ENCODE measurements at regions not wholly inside any gene's neighbourhood (a gene's known extent, or its start where the extent isn't known, plus 50 kb on each side); places are given as distances from the start of the nearest gene placed in this dataset.
A peak's percentile ranks its signal among the peaks of the same experiment; 100 is the strongest.

GRCh38 chr9:27784847-27785713 lies 211.8 kb upstream of the C9orf72 start:
- ChIA-PET CTCF (no interaction called here), POLR2A (no interaction called here)
- Histone ChIP-seq H3K9me3 (ENCODE audit: control extremely low read depth in 1 of 5, control insufficient read depth in 4 of 5, insufficient read depth in 2 of 5, low read depth in 1 of 5, low read length in 4 of 5) (peaks cover 0 to 3% (median 0%) of the 10 kb centered on the region in 5 experiments), H3K4me3 (ENCODE audit: control insufficient read depth in 1 of 7, extremely low read depth in 1 of 7, insufficient read depth in 4 of 7, low read depth in 2 of 7, low read length in 6 of 7) (no peak overlapping the region), H3K36me3 (ENCODE audit: control insufficient read depth in 4 of 4, insufficient read depth in 4 of 4, low read length in 3 of 4) (no peaks in the 10 kb centered on the region), H3K27me3 (replicated peaks in 2 of 5; ENCODE audit: control insufficient read depth in 4 of 5, insufficient read depth in 5 of 5, low read length in 4 of 5) (no peaks in the 10 kb centered on the region), H3K4me1 (ENCODE audit: control extremely low read depth in 1 of 4, control insufficient read depth in 4 of 4, insufficient read depth in 4 of 4, low read length in 3 of 4) (no peaks in the 10 kb centered on the region), H3K27ac (ENCODE audit: insufficient read depth in 1 of 2, low read depth in 1 of 2, low read length in 2 of 2, poor library complexity in 1 of 2, severe bottlenecking in 2 of 2) (no peak overlapping the region)
- no peak for DNase-seq
- 64% methylated on average over 6 of the region's 7 CpGs for WGBS (ENCODE audit: insufficient coverage)

DNA sequence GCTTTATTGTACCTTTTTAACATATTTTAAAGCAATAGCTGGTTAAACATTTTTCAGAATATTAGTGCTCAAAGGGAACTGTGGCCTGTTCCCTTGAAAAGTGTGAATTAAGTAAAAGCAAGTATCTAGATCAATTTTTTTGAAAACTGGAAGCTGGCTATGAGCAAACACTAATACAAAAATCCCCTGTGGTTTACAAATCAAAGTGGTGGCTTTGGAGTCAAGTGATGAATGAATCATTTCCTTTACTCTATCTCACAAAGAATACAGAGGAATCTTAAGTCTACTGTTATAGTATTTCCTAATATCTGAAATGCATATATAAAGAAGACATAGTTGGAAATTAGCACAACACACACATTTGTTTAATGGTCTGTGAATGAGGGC lies 212.4 kb upstream of the C9orf72 start:
- POLR2A ChIA-PET, result no interaction called here
- CTCF ChIA-PET, result no interaction called here
- H3K4me1 ChIP-seq (ENCODE audit: control extremely low read depth in 1 of 4, control insufficient read depth in 4 of 4, insufficient read depth in 4 of 4, low read length in 3 of 4), result no peaks in the 10 kb centered on the region
- DNase-seq, result no peak
- no peak overlapping the region for H3K27ac ChIP-seq (ENCODE audit: insufficient read depth in 1 of 2, low read depth in 1 of 2, low read length in 2 of 2, poor library complexity in 1 of 2, severe bottlenecking in 2 of 2)
- no peaks in the 10 kb centered on the region for H3K27me3 ChIP-seq (replicated peaks in 2 of 5; ENCODE audit: control insufficient read depth in 4 of 5, insufficient read depth in 5 of 5, low read length in 4 of 5)
- no peak overlapping the region for H3K4me3 ChIP-seq (ENCODE audit: control insufficient read depth in 1 of 7, extremely low read depth in 1 of 7, insufficient read depth in 4 of 7, low read depth in 2 of 7, low read length in 6 of 7)
- H3K36me3 ChIP-seq (ENCODE audit: control insufficient read depth in 4 of 4, insufficient read depth in 4 of 4, low read length in 3 of 4), result no peaks in the 10 kb centered on the region
- H3K9me3 ChIP-seq (ENCODE audit: control extremely low read depth in 1 of 5, control insufficient read depth in 4 of 5, insufficient read depth in 2 of 5, low read depth in 1 of 5, low read length in 4 of 5), result peaks cover 0 to 3% (median 0%) of the 10 kb centered on the region in 5 experiments

DNA sequence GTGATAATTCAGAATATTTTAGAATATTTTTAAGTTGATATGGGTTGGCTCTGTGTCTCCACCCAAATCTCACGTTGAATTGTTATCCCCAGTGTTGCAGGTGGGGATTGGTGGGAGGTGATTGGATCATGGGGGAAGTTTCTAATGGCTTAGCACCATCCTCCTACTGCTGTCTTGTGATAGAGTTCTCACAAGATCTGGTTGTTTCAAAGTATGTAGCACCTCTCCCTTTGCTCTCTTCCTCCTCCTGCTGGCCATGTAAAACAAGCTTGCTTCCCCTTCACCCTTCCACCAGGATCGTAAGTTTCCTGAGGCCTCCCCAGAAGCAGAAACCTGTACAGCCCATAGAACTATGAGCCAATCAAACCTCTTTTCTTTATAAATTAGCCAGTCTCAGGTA lies 214.6 kb upstream of the C9orf72 start:
- Histone ChIP-seq H3K9me3 (ENCODE audit: control extremely low read depth in 1 of 5, control insufficient read depth in 4 of 5, insufficient read depth in 2 of 5, low read depth in 1 of 5, low read length in 4 of 5) (peaks cover 0 to 3% (median 0%) of the 10 kb centered on the region in 5 experiments), H3K36me3 (ENCODE audit: control insufficient read depth in 4 of 4, insufficient read depth in 4 of 4, low read length in 3 of 4) (no peaks in the 10 kb centered on the region), H3K4me3 (ENCODE audit: control insufficient read depth in 1 of 7, extremely low read depth in 1 of 7, insufficient read depth in 4 of 7, low read depth in 2 of 7, low read length in 6 of 7) (no peak overlapping the region), H3K27ac (ENCODE audit: insufficient read depth in 1 of 2, low read depth in 1 of 2, low read length in 2 of 2, poor library complexity in 1 of 2, severe bottlenecking in 2 of 2) (no peak overlapping the region), H3K4me1 (ENCODE audit: control extremely low read depth in 1 of 4, control insufficient read depth in 4 of 4, insufficient read depth in 4 of 4, low read length in 3 of 4) (no peaks in the 10 kb centered on the region), H3K27me3 (replicated peaks in 2 of 5; ENCODE audit: control insufficient read depth in 4 of 5, insufficient read depth in 5 of 5, low read length in 4 of 5) (no peaks in the 10 kb centered on the region)
- POLR2A ChIA-PET, result no interaction called here
- DNase-seq, result peak; percentile 4 to 14 (median 14)
- CTCF ChIA-PET, result no interaction called here
- 100% methylated on average over 1 of the region's 2 CpGs for WGBS (ENCODE audit: insufficient coverage)

DNA sequence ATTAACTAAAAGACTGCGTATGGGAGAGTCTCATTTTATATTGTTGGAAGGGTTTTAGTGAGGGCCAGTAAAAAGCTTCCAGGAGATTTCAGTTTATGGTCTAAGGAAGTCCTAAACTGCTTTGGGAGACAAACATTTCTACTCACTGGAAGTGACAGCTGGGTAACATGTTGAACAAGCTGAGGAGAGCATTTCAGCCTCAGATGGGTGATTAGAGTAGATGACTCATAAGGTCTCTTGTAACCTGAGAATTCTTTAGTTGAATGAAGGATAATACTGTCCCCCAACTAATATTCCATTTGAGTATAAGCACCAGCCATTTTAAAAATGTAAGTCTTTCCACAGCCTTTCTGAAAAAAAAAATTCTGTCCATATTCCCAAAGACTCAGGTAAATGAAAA lies 218.0 kb upstream of the C9orf72 start:
- no peak overlapping the region for H3K27ac ChIP-seq (ENCODE audit: insufficient read depth in 1 of 2, low read depth in 1 of 2, low read length in 2 of 2, poor library complexity in 1 of 2, severe bottlenecking in 2 of 2)
- CTCF ChIA-PET, result no interaction called here
- no peaks in the 10 kb centered on the region for H3K4me1 ChIP-seq (ENCODE audit: control extremely low read depth in 1 of 4, control insufficient read depth in 4 of 4, insufficient read depth in 4 of 4, low read length in 3 of 4)
- 100% methylated on average over 1 of the region's 1 CpG for WGBS (ENCODE audit: insufficient coverage)
- no peak overlapping the region for H3K4me3 ChIP-seq (ENCODE audit: control insufficient read depth in 1 of 7, extremely low read depth in 1 of 7, insufficient read depth in 4 of 7, low read depth in 2 of 7, low read length in 6 of 7)
- peaks cover 0 to 3% (median 0%) of the 10 kb centered on the region in 5 experiments for H3K9me3 ChIP-seq (ENCODE audit: control extremely low read depth in 1 of 5, control insufficient read depth in 4 of 5, insufficient read depth in 2 of 5, low read depth in 1 of 5, low read length in 4 of 5)
- no peaks in the 10 kb centered on the region for H3K27me3 ChIP-seq (replicated peaks in 2 of 5; ENCODE audit: control insufficient read depth in 4 of 5, insufficient read depth in 5 of 5, low read length in 4 of 5)
- H3K36me3 ChIP-seq (ENCODE audit: control insufficient read depth in 4 of 4, insufficient read depth in 4 of 4, low read length in 3 of 4), result no peaks in the 10 kb centered on the region
- POLR2A ChIA-PET, result no interaction called here
- no peak for DNase-seq

- ChIA-PET POLR2A (no interaction called here), CTCF (no interaction called here)
- DNase-seq, result no peak
- no peak overlapping the region for H3K27ac ChIP-seq (ENCODE audit: insufficient read depth in 1 of 2, low read depth in 1 of 2, low read length in 2 of 2, poor library complexity in 1 of 2, severe bottlenecking in 2 of 2)
- peaks cover 0 to 3% (median 0%) of the 10 kb centered on the region in 5 experiments for H3K9me3 ChIP-seq (ENCODE audit: control extremely low read depth in 1 of 5, control insufficient read depth in 4 of 5, insufficient read depth in 2 of 5, low read depth in 1 of 5, low read length in 4 of 5)
- no peaks in the 10 kb centered on the region for H3K27me3 ChIP-seq (replicated peaks in 2 of 5; ENCODE audit: control insufficient read depth in 4 of 5, insufficient read depth in 5 of 5, low read length in 4 of 5)
- WGBS (ENCODE audit: insufficient coverage), result 93% methylated on average over 2 of the region's 2 CpGs
- no peaks in the 10 kb centered on the region for H3K36me3 ChIP-seq (ENCODE audit: control insufficient read depth in 4 of 4, insufficient read depth in 4 of 4, low read length in 3 of 4)
- no peak overlapping the region for H3K4me3 ChIP-seq (ENCODE audit: control insufficient read depth in 1 of 7, extremely low read depth in 1 of 7, insufficient read depth in 4 of 7, low read depth in 2 of 7, low read length in 6 of 7)
- H3K4me1 ChIP-seq (ENCODE audit: control extremely low read depth in 1 of 4, control insufficient read depth in 4 of 4, insufficient read depth in 4 of 4, low read length in 3 of 4), result no peaks in the 10 kb centered on the region
These were observed 219.8 kb upstream of the C9orf72 start for GRCh38 chr9:27792971-27793689.

DNA sequence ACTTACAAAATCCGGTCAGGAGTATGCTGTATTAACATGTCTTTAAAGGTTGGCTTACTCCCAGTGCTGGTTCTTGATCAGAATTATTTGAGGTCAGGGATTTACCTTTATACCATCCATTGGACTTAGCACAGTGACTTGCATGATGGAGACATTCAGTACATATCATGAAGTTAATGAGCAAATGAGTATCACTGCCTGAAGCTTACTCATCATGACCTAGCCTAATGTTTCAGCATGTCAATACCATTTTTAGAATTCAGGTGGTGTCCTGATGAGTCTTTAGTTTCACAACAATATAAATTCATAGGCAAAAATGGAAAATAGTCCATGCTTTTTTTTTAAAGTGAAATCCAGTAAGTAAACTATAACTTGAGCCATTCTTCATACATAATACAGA lies 226.0 kb upstream of the C9orf72 start:
- DNase-seq, result no peak
- WGBS (ENCODE audit: insufficient coverage), result no CpG with 5 or more reads among the region's 1 CpG
- CTCF ChIA-PET, result no interaction called here

DNA sequence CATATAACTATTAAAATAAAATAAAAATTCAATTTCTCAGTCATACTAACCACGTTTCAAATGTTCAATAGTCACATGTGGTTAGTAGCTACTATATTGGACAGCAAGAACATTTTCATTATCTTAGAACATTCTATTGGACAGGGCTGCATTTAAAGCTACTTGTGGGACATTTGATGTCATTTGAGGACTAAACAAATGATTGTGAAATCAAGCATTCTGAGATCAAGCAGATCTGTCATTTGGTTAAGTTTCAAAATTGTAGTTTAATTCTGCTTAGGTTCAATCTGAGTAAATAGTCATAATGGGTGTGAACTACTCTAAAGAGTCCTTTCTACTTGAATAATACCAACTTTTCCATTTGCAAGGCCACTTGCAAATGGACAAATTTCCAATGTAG lies 226.9 kb upstream of the C9orf72 start:
- Histone ChIP-seq H3K27ac (ENCODE audit: insufficient read depth in 1 of 2, low read depth in 1 of 2, low read length in 2 of 2, poor library complexity in 1 of 2, severe bottlenecking in 2 of 2) (no peak overlapping the region), H3K27me3 (replicated peaks in 2 of 5; ENCODE audit: control insufficient read depth in 4 of 5, insufficient read depth in 5 of 5, low read length in 4 of 5) (no peaks in the 10 kb centered on the region), H3K4me3 (ENCODE audit: control insufficient read depth in 1 of 7, extremely low read depth in 1 of 7, insufficient read depth in 4 of 7, low read depth in 2 of 7, low read length in 6 of 7) (no peak overlapping the region), H3K36me3 (ENCODE audit: control insufficient read depth in 4 of 4, insufficient read depth in 4 of 4, low read length in 3 of 4) (no peaks in the 10 kb centered on the region), H3K9me3 (ENCODE audit: control extremely low read depth in 1 of 5, control insufficient read depth in 4 of 5, insufficient read depth in 2 of 5, low read depth in 1 of 5, low read length in 4 of 5) (no peaks in the 10 kb centered on the region), H3K4me1 (ENCODE audit: control extremely low read depth in 1 of 4, control insufficient read depth in 4 of 4, insufficient read depth in 4 of 4, low read length in 3 of 4) (no peaks in the 10 kb centered on the region)
- DNase-seq, result no peak
- CTCF ChIA-PET, result no interaction called here
- POLR2A ChIA-PET, result no interaction called here
- no CpG with 5 or more reads among the region's 1 CpG for WGBS (ENCODE audit: insufficient coverage)

More for the DNA sequence above, 226.0 kb upstream of the C9orf72 start:
- POLR2A ChIA-PET, result no interaction called here
- no peak overlapping the region for H3K4me3 ChIP-seq (ENCODE audit: control insufficient read depth in 1 of 7, extremely low read depth in 1 of 7, insufficient read depth in 4 of 7, low read depth in 2 of 7, low read length in 6 of 7)
- no peaks in the 10 kb centered on the region for H3K36me3 ChIP-seq (ENCODE audit: control insufficient read depth in 4 of 4, insufficient read depth in 4 of 4, low read length in 3 of 4)
- no peaks in the 10 kb centered on the region for H3K4me1 ChIP-seq (ENCODE audit: control extremely low read depth in 1 of 4, control insufficient read depth in 4 of 4, insufficient read depth in 4 of 4, low read length in 3 of 4)
- no peaks in the 10 kb centered on the region for H3K27me3 ChIP-seq (replicated peaks in 2 of 5; ENCODE audit: control insufficient read depth in 4 of 5, insufficient read depth in 5 of 5, low read length in 4 of 5)
- no peak overlapping the region for H3K27ac ChIP-seq (ENCODE audit: insufficient read depth in 1 of 2, low read depth in 1 of 2, low read length in 2 of 2, poor library complexity in 1 of 2, severe bottlenecking in 2 of 2)
- no peaks in the 10 kb centered on the region for H3K9me3 ChIP-seq (ENCODE audit: control extremely low read depth in 1 of 5, control insufficient read depth in 4 of 5, insufficient read depth in 2 of 5, low read depth in 1 of 5, low read length in 4 of 5)
